GM21390 (cell line): ENCODE measurements at regions not wholly inside any gene's neighbourhood (a gene's known extent, or its start where the extent isn't known, plus 50 kb on each side); places are given as distances from the start of the nearest gene placed in this dataset.
"Not testable (repeated sequence)": the region's sequence is repeated elsewhere in the genome, so short reads cannot be mapped to it uniquely, and the experiment has no call there.

Source experiments
- ATAC-seq: cut with Tn5 transposase; IDR thresholded peaks from one replicate; pipeline ENCODE4 v1.9.1; 2021; ENCODE audit not compliant: unreplicated experiment

DNA sequence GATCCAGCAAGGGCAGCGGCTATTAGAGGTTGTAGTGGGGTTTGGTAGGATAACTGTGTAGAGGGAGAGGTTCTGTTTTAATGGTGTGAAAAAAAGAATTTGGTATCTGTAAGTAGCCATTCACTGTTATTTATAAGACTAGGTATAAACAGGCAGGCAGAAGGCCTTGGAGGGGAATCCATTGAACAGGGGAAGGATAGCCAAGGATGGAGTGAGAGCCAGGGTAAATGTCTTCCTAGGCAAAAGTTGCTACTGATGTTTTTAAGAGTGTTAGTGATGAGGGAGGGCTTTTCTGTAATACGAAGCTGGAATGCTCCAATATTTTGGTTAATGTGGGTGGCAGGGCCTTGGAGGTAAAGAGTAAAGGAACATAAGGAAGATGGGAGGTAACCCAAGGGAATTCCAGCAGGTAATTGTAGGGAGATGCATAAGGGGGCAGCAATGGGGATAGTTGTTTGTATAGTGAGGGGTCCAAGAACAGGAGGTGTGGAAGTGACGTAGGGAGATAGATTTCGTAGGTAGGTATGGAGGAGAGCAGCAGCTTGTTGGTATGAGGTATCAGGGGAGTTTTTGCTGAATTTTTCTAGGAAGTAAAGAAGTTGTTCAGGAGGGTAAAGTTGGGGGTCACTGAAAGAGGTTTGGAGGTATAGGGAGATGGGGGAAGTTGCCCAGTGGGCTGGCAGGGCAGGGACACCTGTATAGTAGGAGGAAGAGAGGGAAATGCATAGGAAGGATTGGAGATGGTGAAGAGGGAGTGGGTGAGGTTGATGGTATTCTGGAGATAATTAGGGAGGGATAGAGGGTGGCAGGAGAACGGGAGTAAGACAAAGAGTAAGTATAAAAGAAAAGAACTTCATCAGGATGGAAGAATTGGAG, 752.4 kb upstream of the ADGRB3 start:
- no peak for ATAC-seq

DNA sequence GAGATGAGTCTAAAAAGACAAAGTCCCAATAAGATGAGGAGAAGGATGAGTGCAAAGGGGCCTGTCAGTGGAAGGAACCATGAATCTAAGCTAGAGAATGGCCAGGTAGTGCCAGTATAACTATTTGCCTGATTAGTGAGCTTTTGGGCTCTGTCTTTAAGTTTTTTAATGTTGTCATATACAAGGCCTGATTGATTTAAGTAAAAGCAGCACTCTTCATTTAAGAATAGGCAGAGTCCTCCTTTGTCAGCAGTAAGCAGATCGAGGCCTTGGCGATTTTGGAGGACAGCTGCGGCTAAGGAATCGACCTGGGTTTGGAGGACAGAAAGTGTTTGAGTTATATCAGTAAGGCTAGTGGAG, 753.4 kb upstream of the ADGRB3 start:
- ATAC-seq: no peak

DNA sequence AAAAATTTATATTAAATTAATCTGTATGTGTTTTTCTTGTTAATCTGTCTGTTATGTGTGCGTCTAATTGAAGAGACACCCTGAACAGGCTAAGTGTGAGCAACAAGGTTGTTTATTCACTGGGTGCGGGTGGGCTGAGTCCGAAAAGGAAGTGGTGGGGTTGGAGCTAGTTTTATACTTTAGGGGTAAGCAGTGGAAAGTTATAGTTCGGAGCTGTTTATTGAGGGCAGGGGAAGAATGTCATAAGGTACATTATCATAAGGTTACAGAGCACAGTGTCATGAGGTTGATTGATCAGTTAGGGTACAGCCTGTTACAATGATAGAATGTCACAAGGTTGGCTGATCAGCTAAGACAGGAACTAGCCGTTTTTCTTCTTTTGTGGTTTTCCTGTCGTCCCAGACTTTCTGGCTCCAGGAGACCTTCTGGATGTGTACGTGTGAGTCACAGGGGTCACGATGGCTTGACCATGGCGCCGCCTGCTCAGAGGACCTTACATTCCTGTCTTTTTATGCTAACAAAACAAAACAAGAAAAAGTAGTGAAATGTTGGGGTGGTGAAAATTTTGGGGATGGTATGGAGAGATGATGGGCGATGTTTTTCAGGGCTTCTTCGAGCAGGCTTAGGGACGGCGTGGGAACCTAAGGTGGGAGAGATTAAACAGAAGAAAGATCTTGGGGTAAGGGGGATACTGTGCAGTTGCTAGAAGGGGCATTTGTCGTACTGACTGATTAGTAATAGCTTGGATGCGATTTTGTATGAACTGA, 754.0 kb upstream of the ADGRB3 start:
- no peak for ATAC-seq

DNA sequence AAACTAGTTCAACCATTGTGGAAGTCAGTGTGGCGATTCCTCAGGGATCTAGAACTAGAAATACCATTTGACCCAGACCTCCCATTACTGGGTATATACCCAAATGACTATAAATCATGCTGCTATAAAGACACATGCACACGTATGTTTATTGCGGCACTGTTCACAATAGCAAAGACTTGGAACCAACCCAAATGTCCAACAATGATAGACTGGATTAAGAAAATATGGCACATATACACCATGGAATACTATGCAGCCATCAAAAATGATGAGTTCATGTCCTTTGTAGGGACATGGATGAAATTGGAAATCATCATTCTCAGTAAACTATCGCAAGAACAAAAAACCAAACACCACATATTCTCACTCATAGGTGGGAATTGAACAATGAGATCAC, 754.7 kb upstream of the ADGRB3 start:
- not testable (repeated sequence) for ATAC-seq

DNA sequence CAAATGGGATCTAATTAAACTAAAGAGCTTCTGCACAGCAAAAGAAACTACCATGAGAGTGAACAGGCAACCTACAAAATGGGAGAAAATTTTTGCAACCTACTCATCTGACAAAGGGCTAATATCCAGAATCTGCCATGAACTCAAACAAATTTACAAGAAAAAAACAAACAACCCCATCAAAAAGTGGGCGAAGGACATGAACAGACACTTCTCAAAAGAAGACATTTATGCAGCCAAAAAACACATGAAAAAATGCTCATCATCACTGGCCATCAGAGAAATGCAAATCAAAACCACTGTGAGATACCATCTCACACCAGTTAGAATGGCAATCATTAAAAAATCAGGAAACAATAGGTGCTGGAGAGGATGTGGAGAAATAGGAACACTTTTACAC, 755.2 kb upstream of the ADGRB3 start:
- ATAC-seq: not testable (repeated sequence)

DNA sequence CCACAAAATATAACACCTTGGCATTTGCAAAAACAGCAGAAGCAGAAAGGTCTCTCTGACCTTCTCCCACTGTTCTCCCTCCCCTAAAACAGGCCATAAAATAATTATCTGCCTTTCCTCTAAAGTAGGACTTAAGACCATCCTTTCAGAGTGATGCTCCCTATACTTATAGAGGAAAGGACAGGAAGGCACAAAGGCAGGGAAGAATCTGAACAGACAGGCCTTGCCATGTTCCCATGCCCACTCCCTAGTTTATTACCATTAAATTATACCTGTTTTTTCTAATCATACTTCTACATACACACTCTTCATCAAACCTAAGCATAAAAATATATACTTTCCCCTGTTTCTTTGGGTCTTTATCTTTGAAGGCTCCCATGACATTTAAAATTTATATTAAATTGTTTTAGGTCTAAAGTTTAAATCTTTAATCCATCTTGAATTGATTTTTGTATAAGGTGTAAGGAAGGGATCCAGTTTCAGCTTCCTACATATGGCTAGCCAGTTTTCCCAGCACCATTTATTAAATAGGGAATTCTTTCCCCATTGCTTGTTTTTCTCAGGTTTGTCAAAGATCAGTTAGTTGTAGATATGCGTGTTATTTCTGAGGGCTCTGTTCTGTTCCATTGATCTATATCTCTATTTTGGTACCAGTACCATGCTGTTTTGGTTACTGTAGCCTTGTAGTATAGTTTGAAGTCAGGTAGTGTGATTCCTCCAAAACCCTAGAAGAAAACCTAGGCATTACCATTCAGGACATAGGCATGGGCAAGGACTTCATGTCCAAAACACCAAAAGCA, 755.8 kb upstream of the ADGRB3 start:
- ATAC-seq: not testable (repeated sequence)

DNA sequence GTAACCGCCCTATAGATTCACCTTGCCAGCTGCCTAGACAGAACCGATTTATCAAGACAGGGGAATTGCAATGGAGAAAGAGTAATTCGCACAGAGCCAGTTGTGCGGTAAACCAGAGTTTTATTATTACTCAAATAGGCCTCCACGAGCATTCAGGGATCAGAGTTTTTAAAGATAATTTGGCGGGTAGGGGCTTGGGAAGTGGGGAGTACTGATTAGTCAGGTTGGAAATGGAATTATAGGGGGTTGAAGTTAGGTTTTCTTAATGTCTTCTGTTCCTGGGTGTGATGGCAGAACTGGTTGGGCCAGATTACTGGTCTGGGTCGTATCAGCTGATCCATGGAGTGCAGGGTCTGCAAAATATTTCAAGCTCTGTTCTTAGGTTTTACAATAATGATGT, 756.9 kb upstream of the ADGRB3 start:
- ATAC-seq: not testable (repeated sequence)

DNA sequence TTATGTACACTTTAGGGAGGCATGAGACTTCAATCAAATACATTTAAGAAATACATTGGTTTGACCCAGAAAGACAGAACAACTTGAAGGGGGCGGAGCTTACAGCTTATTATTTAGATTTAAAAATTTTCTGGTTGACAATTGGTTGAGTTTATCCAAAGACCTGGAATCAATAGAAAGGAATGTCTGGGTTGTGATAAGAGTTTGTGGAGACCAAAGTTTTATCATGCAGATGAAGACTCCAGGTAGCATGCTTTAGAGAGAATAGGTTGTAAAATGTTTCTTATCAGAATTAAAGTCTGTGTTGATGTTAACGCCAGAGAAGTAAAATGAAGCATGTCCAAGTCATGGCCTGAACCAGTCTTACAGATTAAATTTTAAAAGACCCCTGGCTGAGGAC, 757.8 kb upstream of the ADGRB3 start:
- ATAC-seq: no peak

DNA sequence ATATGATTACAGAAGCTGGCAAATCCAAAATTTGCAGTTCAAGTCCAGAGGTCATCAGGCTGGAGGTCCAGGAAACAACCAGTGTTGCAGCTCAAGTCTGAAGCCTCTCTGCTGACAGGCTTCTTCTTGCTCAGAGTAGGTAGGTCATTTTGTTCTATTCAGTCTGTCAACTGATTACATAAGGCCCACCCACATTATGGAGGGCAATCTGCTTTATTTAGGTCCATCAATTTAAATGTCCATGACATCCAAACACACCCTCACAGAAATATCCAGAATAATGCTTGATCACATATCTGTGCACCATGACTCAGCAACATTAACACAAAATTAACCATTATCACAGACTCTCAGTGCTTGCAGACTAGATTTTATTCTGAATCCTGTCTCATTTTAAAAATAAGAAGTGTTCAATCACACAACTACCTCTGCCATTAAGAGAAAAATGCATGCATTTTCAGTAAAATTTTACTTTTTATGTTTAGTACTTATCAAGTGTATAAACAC, 759.2 kb upstream of the ADGRB3 start:
- ATAC-seq: no peak

DNA sequence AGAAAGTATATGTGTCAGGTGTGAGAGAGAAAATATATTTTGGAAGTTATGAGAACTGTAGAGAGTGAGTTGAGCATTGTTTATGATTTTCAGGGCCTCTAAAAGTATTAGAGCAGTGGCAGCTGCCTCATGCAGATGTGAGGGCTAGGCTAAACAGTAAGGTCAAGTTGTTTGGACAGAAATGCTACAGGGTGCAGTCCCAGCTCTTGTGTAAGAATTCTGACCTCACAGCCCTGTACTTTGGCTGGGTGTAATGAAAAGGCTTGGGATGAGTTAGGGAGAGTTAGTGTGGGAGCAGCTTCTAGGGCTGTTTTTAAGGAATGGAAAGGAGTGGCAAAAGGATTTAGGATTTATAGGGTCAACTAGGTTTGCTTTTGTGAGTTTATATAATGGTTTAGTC, 764.8 kb upstream of the ADGRB3 start:
- ATAC-seq: no peak

DNA sequence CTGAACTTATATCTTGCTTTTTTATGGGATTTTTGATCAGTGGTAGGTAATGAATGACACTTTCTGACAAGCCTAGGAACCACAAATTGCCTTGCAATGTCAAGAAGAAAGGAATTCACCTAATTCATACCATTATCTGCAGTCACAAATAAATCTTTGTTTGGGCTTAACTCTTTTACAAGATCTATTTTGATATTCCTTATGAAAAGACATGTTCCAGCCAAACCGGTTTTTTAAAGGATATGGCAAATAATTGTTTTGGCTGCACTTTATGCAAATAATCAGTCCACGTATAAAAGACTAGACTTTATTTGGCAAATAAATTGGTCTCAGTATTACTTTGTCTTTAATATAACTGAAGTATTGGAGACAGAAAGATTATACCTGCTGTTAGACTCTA, 771.7 kb upstream of the ADGRB3 start:
- no peak for ATAC-seq

DNA sequence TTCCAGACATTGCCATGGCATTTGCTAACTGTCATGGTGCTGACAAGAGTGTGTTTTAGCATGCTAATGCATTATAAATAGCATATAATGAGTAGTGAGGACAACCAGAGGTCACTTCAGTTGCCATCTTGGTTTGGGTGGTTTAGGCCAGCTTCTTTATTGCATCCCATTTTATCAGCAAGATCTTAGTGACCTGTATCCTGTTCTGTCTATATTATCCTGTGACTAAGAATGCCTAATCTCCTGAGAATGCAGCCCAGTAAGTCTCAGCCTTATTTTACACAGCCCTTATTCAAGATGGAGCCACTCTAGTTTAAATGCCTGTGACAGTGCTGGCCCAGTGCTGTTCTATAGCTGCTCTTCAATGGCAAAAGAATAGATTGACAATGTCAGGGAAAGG, 781.0 kb upstream of the ADGRB3 start:
- no peak for ATAC-seq

DNA sequence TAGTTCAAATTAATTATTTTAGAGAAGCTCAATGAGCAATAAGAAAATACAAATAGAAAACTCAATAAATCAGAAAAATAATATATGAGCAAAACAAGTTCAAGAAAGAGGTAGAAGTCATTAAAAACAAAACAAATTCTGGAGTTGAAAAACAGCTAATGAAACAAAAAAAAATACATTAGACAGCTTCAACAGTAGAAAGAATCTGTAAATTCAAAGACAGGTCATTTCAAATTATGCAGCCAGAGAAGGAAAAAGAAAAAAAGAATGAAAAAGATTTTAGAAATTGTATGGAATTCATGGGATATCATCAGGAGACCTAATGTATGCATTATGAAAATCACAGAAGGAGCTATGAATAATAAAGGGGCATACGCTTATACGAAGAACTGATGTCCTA, 795.3 kb upstream of the ADGRB3 start:
- no peak for ATAC-seq

DNA sequence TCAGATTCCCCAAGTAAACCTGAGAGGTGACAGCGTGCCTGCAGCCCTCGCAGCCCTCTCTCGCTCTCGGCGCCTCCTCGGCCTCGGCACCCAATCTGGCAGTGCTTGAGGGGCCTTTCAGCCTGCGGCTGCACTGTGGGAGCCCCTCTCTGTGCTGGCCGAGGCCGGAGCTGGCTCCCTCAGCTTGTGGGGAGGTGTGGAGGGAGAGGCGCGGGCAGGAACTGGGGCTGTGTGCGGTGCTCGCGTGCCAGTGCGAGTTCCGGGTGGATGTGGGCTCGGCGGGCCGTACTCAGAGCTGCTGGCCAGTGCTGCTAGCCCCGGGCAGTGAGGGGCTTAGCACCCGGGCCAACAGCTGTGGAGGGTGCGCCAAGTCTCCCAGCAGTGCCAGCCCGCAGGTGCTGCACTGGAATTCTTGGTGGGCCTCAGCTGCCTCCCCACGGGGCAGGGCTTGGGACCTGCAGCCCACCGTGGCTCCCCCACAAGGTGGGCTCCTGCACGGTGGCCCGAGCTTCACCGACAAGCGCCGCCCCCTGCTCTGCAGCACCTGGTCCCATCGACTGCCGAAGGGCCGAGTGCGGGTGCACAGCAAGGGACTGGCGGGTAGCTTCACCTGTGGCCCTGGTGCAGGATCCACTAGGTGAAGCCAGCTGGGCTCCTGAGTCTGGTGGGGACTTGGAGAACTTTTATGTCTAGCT, 809.7 kb upstream of the ADGRB3 start:
- ATAC-seq: no peak

DNA sequence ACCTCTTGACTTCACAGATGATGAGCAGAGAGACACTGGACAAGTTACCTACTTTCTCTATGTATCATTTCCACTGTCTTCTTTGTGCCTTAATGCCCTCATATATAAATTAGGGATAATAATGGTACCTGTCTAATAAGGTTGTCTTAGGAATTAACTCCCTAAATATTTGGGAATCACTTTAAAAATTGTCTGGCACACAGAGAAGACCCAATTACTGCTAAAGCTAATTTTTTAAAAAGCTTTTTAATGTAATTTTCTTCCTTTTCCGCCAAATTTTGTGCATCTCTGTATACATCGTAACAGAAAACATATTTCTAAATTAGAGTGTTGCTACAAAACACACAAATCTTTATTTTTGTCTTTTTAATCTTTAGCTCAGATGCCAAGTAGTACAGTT, 816.8 kb upstream of the ADGRB3 start:
- ATAC-seq: no peak

DNA sequence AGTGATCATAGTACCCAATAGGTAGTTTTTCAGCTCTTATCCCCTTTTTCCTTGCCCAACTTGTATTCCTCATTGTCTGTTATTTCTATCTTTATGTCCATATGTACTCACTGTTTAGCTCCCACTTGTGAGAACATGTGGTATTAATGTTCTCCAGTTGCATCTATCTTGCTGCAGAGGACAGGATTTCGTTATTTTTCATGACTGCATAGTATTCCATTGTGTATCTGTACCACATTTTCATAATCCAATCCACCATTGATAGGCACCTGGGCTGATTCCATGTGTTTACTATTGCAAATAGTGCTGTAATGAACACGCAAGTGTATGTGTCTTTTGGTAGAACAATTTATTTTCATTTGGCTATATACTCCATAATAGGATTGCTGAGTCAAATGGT, 819.5 kb upstream of the ADGRB3 start:
- ATAC-seq: no peak

DNA sequence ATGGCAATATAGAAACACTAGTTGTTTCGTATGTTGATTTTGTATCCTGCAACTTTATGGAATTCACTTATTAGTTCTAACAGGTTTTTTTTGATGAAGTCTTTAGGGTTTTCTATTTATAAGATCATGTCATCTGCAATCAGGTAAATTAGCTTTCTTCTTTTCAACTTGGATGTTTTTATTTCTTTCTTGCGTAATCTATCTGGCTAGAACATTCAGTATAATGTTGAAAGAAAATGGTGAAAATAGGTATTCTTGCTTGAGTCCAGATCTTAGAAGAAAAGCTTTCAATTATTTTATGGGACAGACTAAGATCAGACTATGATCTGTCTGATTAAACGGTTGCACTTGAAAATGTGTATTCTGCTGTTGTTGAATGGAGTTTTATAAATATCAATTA, 820.8 kb upstream of the ADGRB3 start:
- ATAC-seq: no peak

DNA sequence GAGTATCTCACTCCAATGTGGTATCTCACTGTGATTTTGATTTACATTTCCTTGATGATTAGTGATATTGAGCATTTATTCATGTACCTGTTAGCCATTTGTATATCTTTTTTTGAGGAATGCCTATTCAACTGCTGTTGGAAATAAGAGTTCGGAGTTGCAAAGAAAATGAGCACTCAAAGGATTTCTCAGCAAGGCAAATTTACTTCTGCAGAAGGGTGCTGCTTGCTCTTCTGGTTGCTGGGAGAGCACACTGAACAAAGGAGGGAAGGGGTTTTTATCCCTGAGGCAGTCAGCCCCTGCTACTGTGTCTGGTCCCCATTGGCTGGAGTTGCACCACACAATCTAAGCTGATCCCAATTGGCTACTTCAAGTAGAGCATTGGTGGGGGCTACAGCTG, 822.4 kb upstream of the ADGRB3 start:
- no peak for ATAC-seq

DNA sequence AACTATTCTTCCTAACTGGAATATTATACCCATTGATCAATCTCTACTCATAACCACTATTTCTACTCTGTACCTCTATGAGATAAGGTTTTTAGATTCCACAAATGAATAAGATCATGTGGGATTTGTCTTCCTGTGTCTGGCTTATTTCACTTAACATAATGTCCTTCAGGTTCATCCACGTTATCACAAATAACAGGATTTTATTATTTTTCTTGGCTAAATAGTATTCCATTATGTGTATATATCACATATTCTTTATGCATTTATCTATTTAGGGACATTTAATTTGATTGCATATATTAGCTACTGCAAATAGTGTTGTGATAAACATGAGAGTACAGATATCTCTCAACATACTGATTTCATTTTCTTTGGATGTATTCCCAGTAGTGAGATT, 823.0 kb upstream of the ADGRB3 start:
- ATAC-seq: no peak

DNA sequence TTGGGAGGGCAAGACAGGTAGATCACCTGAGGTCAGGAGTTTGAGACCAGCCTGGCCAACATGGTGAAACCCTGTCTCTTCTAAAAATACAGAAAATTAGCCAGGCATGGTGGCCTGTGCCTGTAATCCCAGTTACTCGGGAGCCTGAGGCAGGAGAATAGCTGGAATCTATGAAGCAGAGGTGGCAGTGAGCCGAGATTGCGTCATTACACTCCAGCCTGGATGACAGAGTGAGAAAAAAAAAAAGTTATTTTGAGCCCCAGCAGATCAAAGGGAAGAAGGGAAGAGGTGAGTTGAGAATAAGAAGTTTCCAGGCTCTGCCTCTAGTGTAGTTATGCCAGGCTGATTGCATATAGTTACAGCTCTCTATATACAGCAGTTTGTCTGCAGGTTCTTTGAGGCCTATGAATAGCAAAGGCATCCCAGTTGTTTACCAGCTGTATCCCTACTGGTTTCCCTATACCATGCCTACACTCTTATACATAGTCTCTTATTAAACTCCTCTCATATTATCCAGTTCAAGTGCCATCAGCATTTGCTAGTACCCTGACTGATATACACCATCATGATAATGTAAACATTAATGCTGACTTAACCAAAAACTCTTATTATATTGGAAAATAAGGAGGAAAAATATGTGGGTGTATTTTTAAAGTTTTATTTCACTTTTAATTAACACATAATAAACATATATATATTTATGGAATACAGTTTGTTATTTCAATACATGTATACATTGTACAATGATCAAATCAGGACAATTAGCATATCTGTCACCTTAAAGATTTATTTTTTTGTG, 823.6 kb upstream of the ADGRB3 start:
- no peak for ATAC-seq
